ENCODE measurements at regions not wholly inside any gene's neighbourhood (a gene's known extent, or its start where the extent isn't known, plus 50 kb on each side); places are given as distances from the start of the nearest gene placed in this dataset.

GRCh38 chr5:176711883-176712282, 64.6 kb downstream of the TSPAN17 start:
- no peak for DNase-seq

GRCh38 chr5:176712546-176713304, 65.4 kb downstream of the TSPAN17 start:
- DNase-seq = no peak

DNA sequence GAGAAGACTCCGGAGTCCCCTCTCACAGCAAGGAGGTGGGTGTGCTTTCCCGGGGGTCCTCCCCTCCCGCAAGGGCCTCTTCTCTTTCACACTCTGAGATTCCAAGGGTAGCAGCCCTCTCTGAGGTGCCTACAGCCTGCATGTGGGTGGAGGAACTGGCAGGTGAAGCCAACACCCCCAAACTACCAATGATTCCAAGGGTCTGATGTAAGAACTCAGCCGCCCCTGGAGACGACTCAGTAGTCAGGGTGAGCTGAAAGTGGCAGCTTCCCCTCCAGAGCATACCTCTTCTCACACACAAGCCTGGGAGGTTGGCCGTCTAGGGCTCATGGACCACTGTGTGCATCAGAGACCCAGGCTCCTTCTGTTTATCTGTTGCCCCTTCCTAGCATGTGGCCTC, 66.1 kb downstream of the TSPAN17 start:
- no peak for DNase-seq

DNA sequence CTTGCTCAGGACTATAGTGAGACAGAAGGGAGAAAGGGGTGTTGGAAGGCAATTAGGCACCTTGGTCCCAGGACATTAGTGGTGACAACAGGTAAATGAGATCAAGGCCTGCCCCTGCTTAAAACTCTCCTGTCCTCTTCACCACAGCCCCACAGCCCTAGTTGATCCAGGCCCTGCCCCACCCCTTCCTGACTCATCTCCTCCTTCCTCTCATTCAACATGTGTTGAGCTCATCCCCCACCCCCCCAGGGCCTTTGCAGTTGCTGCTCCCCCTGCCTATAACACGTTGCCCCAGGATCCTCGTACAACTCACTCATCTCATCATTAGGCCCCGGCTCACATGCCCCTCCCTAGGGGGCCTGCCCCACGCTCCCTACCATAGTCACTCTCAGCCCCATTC, 66.8 kb downstream of the TSPAN17 start:
- no peak for DNase-seq

DNA sequence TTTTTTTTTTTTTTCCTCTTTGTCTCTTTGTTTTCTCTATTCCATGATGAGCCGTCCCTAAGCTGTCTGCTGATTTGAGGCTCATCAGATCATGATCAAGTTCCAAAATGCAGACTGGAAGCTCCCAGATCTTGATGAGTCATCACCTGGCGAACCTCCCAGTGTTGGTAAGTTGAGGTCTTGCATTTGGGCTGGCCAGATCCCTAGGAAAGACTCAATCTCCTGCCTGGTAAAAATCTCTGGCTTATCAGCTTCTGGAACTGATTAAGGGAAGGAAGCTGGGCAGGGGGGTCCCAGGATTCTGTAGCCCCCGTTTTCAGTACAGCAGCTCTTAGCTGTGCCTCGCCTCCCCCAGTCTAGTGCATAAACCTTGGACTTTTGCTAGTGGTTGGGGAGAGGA, 69.0 kb downstream of the TSPAN17 start:
- DNase-seq = no peak

DNA sequence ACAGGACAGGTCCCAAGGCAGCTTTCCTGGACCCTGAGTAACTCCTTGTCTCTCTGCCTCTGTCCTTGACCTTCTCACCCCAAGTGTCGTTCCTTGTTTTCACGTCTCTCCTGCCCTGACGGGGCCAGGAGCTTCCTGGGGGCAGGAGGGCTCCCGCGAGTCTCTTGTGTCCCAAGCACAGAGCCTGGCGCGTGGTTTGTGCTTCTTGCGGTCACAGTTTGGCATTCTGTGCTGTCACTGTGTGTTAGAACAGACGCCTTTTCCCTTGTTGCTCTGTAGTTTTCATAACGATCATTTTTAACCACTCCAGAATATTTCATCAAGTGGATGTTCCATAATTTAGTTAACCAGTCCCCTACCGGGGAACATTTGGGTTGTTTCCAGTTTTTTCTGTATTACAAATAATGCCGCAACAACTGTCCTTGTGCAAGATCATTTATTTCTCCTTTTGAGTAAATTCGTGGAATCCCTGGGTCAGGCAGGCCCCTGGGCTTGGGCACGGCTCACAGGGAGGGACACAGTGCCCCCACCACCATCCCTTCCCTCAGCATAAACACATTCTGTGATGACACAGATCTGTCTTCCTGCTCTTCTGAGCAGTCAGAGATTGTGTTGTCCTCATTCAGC, 71.9 kb downstream of the TSPAN17 start:
- no peak for DNase-seq

- DNase-seq = no peak
Measured at GRCh38 chr5:176721509-176721908, 74.2 kb downstream of the TSPAN17 start.

DNA sequence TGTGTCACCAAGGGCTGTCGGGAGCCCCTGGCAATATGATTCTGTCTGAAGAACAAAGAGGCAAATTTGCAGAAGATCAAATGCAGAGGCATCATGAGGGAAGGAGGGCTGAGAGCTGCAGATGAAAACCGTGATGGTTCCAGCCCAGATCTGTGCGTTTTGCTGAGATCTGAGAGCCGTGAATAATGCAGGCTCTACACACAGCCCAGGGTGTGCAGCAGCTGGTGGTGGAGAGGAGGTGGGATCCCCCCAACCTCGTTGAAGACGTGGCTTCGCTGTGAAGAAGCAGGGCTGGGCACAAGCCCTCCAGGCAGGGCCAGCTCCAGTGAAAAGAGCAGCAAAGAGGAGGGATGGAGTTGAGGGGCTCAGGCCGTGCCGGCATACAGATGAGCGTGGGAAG, 75.5 kb downstream of the TSPAN17 start:
- no peak for DNase-seq

- peak; percentile 17 for DNase-seq
Measured at GRCh38 chr5:176723440-176723839, 76.2 kb downstream of the TSPAN17 start.

GRCh38 chr5:176724472-176724871, 77.2 kb downstream of the TSPAN17 start:
- DNase-seq = no peak

DNA sequence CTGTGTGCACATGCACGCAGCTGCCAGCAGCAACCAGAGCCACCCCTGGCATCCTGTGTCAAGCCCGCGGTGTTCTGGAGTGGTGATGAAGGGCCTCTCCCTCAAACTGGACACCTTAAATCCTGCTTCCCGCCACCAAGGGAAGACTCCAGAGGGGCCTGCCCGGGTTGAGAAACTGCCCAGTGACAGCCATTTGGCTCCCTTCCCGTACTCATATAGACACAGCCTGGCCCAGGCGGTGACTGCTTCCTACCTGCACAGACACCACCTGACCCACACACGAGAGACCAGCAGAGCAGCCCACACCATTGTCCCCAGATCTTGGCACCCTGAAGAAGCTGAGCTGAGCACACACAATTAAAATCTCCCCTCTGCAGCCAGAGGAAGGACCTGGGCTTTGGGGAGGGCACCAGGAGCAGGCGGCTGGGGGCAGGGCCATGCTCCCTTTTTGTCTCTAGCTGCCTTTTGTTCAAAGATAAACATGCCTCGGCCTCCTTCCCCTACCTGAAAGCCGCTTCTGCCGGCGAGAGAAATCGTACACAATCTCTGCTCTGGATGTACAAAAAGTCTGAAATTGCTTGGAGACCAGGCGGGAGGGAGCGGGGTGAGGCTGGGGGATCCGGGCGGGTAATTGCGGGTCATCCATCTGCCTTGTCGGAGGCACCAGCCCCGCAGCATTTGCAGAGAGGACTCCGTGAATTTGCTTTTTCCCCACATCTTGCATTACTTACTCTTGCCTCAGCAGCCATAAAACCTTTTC, 78.4 kb downstream of the TSPAN17 start:
- DNase-seq = no peak

- DNase-seq = peak; percentile 11
Measured at GRCh38 chr5:176726746-176727527, 79.7 kb downstream of the TSPAN17 start.

- no peak for DNase-seq
Measured at GRCh38 chr5:176727528-176727900, 80.2 kb downstream of the TSPAN17 start.

- no peak for DNase-seq
Measured at GRCh38 chr5:176727983-176728675, 80.8 kb downstream of the TSPAN17 start.

- no peak for DNase-seq
Measured at GRCh38 chr5:176728831-176729251, 81.5 kb upstream of the UNC5A start.

- no peak for DNase-seq
Measured at GRCh38 chr5:176730815-176731475, 79.4 kb upstream of the UNC5A start.

- DNase-seq = no peak
Measured at GRCh38 chr5:176731506-176732160, 78.7 kb upstream of the UNC5A start.

GRCh38 chr5:176732306-176732705, 78.1 kb upstream of the UNC5A start:
- DNase-seq = no peak

DNA sequence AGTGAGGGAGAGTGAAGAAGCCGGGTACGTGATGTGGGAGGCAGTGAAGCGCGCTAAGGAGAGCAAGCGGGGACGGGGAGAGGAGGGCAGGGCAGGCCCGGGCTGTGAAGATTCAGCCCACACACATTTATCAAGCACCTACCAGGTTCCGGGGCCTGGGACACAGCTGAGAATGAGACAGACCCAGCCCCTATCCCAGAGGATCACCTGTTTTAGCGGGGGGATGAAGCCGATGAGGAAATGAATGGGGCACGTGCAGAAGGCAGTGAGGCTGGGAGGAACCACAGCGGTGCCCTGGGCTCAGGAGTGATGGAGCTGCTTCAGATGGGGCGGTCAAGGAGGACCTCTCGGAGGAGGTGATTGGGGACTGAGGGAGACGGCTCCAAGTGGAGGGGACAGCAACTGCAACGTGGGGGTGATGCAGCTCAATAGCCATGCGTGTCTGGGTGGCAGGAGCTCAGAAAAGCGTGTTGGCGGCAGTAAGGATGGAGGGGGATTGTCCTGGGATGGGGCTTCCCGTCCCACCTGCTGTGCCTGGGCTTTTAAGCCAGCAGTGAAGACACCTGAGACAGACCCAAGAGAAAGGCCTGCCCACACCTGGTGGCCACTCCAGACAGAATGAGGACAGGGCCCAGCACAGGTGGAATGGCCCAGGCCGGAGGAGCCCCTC, 77.5 kb upstream of the UNC5A start:
- no peak for DNase-seq

DNA sequence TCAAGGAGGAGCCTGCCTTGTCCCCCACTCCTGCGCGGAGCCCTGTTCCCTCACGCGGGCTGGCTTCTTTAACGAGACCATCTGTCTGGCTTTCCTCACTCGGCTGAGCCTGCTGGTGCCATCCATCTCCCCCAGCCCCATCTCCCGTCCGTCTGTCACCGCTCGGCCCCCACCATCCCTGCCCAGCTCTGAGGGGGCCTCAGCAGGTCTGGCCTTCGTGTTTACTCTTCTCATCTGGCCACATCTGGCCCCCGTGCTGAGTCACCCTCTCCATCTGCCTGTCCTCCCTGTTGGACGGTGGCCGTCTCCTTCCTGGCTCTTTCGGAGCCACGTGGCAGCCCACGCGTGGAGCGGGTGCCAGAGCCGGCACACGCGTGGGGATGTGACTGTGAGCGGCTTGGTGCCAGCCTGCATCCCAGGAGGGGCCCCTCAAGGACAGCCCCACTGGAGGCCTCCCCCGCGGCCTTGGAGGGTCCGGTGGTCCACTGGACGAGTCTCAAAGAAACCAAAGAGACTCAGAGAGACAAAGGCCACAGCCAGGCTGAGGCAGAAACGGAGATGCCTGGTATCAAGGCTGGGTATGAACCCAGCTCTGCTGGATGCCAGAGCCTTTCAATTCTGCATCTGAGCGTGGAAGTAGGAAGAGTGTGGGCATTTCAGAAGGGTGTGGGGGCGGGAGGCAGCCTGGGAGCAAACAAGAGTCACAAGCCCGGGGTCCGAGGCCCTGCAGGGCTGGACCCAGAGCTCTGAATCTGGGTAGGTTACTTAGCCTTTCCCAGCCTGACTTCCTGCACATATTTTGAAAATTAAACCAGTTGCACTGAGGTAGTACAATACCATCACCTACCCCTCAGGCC, 76.7 kb upstream of the UNC5A start:
- no peak for DNase-seq
